Mucosa of descending colon (tissue), 3 donors: ENCODE measurements at regions not wholly inside any gene's neighbourhood (a gene's known extent, or its start where the extent isn't known, plus 50 kb on each side); places are given as distances from the start of the nearest gene placed in this dataset.
"Not testable (repeated sequence)": the region's sequence is repeated elsewhere in the genome, so short reads cannot be mapped to it uniquely, and the experiment has no call there.

Source experiments
- ATAC-seq: fragments of 200-7000 bp; cut with Tn5 transposase; one replicate; pipeline ENCODE4 v1.9.1; 2020; ENCODE audit warnings: mild to moderate bottlenecking, moderate library complexity
- DNase-seq, 3 donors: peaks; one replicate each; pipeline ENCODE4 v3.0.0-alpha.2; 2020
- H3K36me3 ChIP-seq: fragments of 200-600 bp; one replicate; pipeline ENCODE4 v1.8.0; 2021; ENCODE audit warnings: low read depth, mild to moderate bottlenecking
- H3K4me1 ChIP-seq: fragments of 200-600 bp; one replicate; pipeline ENCODE4 v1.8.0; 2021; ENCODE audit warnings: low read depth, mild to moderate bottlenecking
- H3K4me3 ChIP-seq: fragments of 200-600 bp; one replicate; pipeline ENCODE4 v1.8.0; 2021; ENCODE audit warnings: mild to moderate bottlenecking
- H3K9me3 ChIP-seq: fragments of 200-600 bp; one replicate; pipeline ENCODE4 v1.8.0; 2021; ENCODE audit warnings: mild to moderate bottlenecking
- CTCF ChIP-seq: fragments of 200-600 bp; IDR thresholded peaks from one replicate; pipeline ENCODE4 v1.8.0; 2022; ENCODE audit warnings: antibody characterized with exemption, mild to moderate bottlenecking
- intact Hi-C, 2 donors: fragments of 100-400 bp; cut with DNase I in 1 of 2; cut with micrococcal nuclease in 1 of 2; formaldehyde crosslinking; loops; one replicate each; pipeline versions ENCODE4 v1.11.0 to v1.11.1; 2022; cut with DNase I, micrococcal nuclease
- donor health status: DM: no; HTN: no; CAD: no; lungs with moderate emphysema.
- donor health status: DM: no; HTN: no; CAD: no.
- donor health status: DM: no; HTN: yes; CAD: no.

GRCh38 chr4:42284030-42284429 is 113.3 kb upstream of the SHISA3 start:
- H3K4me3 ChIP-seq: no peak overlapping the region
- no peak for ATAC-seq
- no peaks in the 10 kb centered on the region for H3K9me3 ChIP-seq
- intact Hi-C loops: loop anchor here (5.0 to 10.0 kb wide), 3 partner anchors 231 to 583 kb away; no protein-coding TSS in a partner anchor
- no peaks in the 10 kb centered on the region for H3K4me1 ChIP-seq
- no peak for TF ChIP-seq CTCF
- DNase-seq: no peak
- no peaks in the 10 kb centered on the region for H3K36me3 ChIP-seq

GRCh38 chr4:42288876-42289275 is 108.4 kb upstream of the SHISA3 start:
- H3K4me3 ChIP-seq, H3K36me3 ChIP-seq, DNase-seq, H3K9me3 ChIP-seq, ATAC-seq, H3K4me1 ChIP-seq: not testable (repeated sequence)
- intact Hi-C loops: loop anchor here in 1 of 2 donors (10.0 kb wide), 1 partner anchor 226 kb away; no protein-coding TSS in a partner anchor

- H3K4me3 ChIP-seq, H3K9me3 ChIP-seq, H3K36me3 ChIP-seq, H3K4me1 ChIP-seq, intact Hi-C loops, DNase-seq, ATAC-seq: not testable (repeated sequence)
These were observed 105.1 kb upstream of the SHISA3 start for GRCh38 chr4:42292192-42292591.

- ATAC-seq: no peak
- intact Hi-C loops: no loop called here
These were observed 103.1 kb upstream of the SHISA3 start for GRCh38 chr4:42293967-42294813.

GRCh38 chr4:42296196-42296595 is 101.1 kb upstream of the SHISA3 start:
- H3K4me3 ChIP-seq: no peak overlapping the region
- no peak for TF ChIP-seq CTCF
- intact Hi-C loops: no loop called here
- no peaks in the 10 kb centered on the region for H3K9me3 ChIP-seq
- DNase-seq (no peak), ATAC-seq (no peak)
- no peaks in the 10 kb centered on the region for H3K4me1 ChIP-seq
- no peaks in the 10 kb centered on the region for H3K36me3 ChIP-seq

More at GRCh38 chr4:42293967-42294813, 103.1 kb upstream of the SHISA3 start:
- DNase-seq: no peak
- Histone ChIP-seq H3K36me3 (no peaks in the 10 kb centered on the region), H3K4me3 (no peak overlapping the region), H3K9me3 (no peaks in the 10 kb centered on the region), H3K4me1 (no peaks in the 10 kb centered on the region)
- no peak for TF ChIP-seq CTCF

- no peak for TF ChIP-seq CTCF
- DNase-seq (peak in 1 of 3 donors; percentile 19), ATAC-seq (peak; percentile 38)
- Histone ChIP-seq H3K36me3 (no peaks in the 10 kb centered on the region), H3K4me3 (no peak overlapping the region), H3K4me1 (no peaks in the 10 kb centered on the region), H3K9me3 (no peaks in the 10 kb centered on the region)
- intact Hi-C loops: no loop called here
These were observed 94.9 kb upstream of the SHISA3 start for GRCh38 chr4:42302348-42302747.
